ENCODE measurements at regions not wholly inside any gene's neighbourhood (a gene's known extent, or its start where the extent isn't known, plus 50 kb on each side); places are given as distances from the start of the nearest gene placed in this dataset.

DNA sequence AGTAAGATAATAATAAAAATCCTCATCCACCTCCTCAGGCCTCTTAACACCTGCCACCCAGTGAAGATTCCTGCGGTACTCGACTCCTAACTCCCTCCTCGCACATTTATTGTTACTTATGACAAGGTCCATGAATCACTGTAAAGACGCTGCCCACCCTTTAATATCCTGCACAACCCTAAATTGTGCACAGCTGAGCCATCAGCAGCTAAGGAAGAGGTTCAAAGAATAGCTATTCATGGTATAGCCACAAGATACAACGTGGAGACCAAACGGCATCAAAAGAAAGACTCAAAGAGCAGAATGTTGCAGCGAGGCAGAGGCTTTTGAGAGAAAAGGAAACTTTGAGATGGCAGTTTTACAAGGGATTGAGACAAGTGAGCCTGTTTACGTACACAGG, 266.3 kb downstream of the SATB2 start:
- TF ChIP-seq, protein P1, sequence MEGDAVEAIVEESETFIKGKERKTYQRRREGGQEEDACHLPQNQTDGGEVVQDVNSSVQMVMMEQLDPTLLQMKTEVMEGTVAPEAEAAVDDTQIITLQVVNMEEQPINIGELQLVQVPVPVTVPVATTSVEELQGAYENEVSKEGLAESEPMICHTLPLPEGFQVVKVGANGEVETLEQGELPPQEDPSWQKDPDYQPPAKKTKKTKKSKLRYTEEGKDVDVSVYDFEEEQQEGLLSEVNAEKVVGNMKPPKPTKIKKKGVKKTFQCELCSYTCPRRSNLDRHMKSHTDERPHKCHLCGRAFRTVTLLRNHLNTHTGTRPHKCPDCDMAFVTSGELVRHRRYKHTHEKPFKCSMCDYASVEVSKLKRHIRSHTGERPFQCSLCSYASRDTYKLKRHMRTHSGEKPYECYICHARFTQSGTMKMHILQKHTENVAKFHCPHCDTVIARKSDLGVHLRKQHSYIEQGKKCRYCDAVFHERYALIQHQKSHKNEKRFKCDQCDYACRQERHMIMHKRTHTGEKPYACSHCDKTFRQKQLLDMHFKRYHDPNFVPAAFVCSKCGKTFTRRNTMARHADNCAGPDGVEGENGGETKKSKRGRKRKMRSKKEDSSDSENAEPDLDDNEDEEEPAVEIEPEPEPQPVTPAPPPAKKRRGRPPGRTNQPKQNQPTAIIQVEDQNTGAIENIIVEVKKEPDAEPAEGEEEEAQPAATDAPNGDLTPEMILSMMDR (IDR thresholded peaks at IDR 0.05) = no peak
- TF ChIP-seq ZFX (IDR thresholded peaks at IDR 0.05; ENCODE audit: borderline replicate concordance) = no peak

Data from 22Rv1 (cell line).